SK-N-DZ (cell line): ENCODE measurements at regions not wholly inside any gene's neighbourhood (a gene's known extent, or its start where the extent isn't known, plus 50 kb on each side); places are given as distances from the start of the nearest gene placed in this dataset.

ENCODE experiments used
- DNase-seq: peaks from one replicate; pipeline ENCODE4 v3.0.0-alpha.2; 2015; ENCODE audit warnings: low spot score

DNA sequence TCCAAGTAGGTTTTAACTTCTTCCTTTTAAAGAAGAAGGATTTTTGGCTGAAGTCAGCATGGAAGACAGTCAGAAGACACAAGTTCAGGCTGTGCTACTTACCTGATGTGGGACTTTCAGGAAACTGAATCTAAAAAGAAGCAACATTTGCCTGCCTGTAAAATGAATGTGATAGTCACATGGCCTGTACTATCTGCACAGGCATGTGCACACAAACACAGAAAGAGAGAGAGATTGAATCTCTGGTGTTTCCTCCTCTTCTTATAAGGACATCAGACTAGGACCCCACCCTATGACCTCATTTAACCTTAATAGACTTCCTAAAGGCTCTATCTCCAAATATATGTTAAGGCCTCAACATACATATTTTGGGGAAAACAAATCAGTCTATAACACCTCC is 542.9 kb downstream of the PLPP3 start:
- no peak for DNase-seq

DNA sequence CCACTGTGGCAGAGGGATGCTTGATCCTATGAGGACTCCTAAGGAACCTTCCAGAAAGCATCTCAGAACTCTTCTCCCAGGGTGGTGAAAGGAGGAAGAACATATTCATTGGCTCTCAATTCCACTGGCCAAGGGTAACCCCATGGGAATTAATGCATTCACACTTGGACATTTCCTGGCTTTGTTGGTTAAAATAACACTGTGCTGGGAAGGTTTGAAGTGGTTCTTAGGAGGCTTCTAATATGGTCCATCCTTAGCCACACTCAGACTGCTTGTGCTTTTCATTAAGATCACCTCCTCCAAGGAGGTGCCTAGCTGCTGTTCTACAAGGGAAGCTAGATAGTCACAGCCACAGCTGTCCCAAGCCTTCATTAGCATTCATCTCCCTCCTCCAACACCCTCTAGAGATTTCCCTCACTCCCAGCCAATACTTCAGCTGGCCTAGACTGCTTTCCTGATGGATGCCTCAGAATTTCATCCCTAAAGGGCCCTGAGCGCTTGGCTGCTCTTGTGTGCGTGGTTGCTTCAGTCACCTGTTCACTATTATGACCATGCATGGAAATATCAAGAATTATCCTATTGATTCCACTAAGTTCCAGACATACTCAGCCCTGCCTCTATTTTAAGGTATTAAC is 544.4 kb downstream of the PLPP3 start:
- DNase-seq = no peak

GRCh38 chr1:56034222-56034621 is 545.1 kb downstream of the PLPP3 start:
- no peak for DNase-seq

DNA sequence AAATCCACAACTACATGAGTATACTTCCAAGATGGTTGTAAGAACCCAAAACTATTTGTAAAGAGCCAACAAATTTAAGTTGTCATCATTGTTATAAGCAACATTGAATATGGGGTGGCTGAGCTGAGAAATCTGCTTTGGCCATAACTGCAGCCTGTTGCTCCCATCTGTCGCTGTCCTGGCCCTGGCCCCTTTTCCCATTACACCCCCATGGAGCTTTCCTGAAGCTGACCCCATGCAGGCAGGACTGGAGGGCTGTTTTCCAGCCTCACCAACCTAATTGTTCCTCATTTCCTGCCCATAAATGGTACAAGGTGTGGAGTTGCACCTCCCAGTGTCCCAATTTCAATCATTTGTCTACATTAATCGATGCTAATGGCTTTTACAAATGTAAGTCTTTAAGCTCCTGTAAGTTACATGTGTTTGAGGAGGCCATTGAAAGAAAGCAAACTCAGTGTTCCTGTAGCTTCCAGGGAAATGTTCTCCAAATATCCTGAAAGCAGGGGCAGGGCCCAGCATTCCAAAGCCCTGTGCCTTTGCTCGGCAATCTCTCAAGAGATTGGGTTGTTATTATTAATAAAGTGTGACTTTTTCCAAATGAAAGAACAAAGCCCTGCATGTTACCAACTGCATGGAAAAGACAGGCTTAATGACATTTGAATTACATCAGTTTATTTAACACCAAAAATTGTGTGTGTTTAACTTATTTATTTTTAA is 545.9 kb downstream of the PLPP3 start:
- DNase-seq = no peak

DNA sequence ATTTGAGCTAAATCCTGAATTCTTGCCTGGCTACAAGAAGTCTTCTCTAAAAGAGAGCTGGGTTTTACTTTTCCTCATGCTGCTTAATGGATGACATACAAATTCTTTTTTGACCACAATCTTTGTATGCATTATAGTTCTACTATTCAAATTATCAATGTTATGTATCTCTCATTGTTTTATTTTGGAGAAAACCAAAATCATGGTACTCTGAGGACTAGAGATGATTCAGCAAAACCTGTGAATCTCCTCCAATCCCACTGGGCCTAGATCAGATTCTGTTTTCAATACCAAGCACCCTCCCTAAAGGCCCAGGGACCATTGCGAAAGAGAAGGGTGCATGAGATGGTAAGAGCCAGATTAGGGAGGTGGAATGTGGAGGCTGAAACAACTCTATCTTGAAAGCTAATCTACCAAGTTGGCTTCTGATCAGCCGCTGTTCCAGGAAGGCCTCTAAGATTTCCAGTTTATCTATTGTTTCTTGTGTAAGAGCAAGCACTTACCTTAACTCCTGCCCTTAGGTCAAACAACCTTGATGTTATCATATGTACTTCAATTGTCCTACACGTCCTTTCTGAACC is 547.2 kb downstream of the PLPP3 start:
- DNase-seq = no peak

DNA sequence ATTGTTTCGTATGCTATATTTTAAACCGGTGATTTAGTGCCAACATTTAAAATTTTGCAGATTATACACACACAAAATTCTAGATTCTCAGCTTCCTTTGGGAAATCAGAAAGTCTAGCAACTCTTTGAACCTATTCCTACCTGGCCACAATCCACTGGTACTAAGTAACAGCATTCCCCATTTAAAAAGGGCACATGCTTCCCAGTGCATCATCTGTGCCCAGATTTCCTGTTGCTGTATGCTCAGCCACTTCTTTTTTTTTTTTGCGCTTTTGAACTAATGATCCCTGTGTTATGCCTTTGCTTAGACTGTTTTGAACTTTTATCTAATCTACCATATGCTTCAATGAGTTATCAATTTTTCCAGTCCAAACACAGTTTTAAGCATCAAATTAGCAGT is 548.4 kb downstream of the PLPP3 start:
- DNase-seq = no peak

DNA sequence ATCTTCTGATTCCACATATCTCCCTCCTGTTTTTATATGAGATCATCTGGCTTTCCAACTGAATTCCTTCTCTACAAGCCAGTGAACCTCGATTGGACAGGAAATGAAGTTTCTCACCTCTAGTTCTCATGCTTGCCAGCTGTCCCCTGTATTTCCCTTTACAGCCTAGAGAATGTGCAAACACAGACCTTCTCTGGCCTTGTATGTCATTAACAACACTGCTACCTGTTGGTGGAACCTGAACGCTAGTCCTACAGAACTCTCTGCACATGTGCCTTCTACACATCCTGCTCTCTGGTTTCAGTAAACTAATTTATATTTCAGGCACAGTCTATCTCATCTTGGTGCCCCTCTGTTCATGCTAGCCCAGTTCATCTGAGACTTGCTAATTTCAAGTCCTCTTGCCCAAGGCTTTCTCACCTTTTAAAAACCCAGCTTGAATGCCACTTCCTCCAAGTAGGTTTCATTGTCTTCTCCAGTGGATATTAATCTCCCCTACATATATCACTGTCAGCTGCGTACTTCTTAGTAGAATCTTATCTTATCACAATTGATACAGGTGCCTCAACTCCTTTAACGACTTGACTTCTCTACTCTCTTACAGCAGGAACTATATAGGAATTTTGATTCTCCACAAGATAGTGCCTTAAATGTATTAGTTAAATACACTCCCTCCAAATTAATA is 549.9 kb downstream of the PLPP3 start:
- no peak for DNase-seq

- no peak for DNase-seq
These were observed 550.5 kb downstream of the PLPP3 start for GRCh38 chr1:56028911-56029310.

DNA sequence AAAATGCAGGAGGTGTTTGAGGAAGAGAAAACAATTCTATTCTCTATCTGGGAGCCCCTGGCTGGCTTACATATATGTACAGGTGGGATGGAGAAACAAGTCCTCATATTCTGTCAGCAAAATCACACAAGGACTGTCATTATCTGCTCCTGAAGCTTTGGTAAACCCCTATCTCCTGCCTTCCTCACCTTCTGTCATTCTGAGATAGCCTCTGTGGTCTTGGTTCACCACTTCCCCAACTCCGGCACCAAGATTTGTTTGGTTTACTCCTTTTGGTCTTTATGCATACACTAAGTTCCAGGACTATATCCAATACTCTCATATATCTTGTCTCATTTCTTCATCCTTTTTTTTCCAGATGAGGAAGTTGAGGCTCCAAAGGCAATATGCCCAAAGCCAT is 551.1 kb downstream of the PLPP3 start:
- no peak for DNase-seq

- DNase-seq = no peak
These were observed 553.4 kb downstream of the PLPP3 start for GRCh38 chr1:56025942-56026341.

GRCh38 chr1:56024155-56024554 is 555.2 kb downstream of the PLPP3 start:
- no peak for DNase-seq

DNA sequence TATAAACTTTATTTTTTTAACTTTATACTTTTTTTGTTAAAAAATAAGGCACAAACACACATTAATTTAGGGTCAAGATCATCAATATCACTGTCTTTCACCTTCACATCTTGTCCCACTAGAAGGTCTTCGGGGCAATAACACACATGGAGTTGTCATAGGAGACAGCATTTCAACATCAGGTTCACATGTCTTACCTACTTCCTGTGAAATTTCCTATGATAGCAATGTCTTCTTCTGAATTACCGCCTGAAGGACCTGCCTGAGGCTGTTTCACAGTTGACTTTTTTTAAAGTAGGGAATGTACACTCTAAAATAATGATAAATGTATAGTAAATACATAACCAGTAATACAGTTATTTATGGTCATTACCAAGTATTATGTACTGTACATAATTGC is 559.4 kb downstream of the PLPP3 start:
- no peak for DNase-seq

DNA sequence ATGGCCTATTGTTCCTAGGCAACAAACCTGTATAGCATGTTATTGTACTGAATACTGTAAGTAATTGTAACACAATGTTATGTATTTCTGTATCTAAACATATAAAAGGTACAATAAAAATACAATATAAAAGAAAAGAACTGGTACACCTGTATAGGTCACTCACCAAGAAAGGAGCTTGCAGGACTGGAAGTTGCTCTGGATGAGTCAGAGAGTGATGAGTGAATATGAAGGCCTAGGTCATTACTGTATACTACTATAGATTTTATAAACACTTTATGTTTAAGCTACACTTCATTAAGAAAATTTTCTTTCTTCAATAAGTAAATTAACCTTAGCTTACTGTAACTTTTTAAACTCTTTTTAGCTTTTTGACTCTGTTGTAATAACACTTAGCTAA is 559.9 kb downstream of the PLPP3 start:
- no peak for DNase-seq

- DNase-seq = no peak
These were observed 562.0 kb downstream of the PLPP3 start for GRCh38 chr1:56017336-56017735.

DNA sequence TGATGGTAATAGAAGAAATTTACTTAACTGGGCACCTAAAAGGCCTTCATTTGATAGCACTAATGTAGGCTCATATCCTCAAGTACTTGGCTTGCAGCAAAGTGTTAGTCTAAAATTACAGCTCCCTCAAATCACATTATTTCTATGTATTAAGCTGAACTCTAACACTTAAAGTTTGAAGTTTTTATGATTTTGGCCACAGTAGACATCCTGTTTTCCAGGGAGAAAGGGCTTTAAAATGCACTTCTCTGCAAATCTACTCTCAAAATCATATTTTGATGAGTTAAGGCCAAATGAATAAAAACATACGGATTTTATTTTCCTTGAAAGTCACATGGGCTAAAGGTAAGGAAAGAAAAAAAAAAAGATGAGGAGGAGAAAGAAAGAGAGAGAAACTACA is 575.5 kb downstream of the PLPP3 start:
- DNase-seq = no peak

- peak; percentile 13 for DNase-seq
These were observed 577.1 kb downstream of the PLPP3 start for GRCh38 chr1:56002231-56002630.

DNA sequence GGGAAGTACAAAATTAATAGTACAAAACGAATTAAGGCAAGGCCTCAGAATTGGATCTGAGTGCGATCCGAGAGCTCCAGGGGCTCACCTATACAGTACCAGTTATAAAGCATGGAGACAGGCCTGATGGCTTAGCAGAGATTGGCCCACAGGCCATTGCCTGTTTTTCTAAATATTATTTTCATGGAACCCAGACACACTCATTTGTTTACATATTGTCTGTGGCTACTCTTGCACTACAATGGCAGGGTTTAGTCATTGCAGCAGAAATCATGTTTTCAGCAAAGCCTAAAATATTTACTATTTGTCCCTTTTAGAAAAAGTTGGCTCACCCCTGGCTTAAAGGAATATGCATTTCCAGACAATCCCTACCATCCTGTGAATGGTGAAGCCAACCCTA is 578.9 kb downstream of the PLPP3 start:
- no peak for DNase-seq

- DNase-seq = no peak
These were observed 581.8 kb downstream of the PLPP3 start for GRCh38 chr1:55997536-55997935.

DNA sequence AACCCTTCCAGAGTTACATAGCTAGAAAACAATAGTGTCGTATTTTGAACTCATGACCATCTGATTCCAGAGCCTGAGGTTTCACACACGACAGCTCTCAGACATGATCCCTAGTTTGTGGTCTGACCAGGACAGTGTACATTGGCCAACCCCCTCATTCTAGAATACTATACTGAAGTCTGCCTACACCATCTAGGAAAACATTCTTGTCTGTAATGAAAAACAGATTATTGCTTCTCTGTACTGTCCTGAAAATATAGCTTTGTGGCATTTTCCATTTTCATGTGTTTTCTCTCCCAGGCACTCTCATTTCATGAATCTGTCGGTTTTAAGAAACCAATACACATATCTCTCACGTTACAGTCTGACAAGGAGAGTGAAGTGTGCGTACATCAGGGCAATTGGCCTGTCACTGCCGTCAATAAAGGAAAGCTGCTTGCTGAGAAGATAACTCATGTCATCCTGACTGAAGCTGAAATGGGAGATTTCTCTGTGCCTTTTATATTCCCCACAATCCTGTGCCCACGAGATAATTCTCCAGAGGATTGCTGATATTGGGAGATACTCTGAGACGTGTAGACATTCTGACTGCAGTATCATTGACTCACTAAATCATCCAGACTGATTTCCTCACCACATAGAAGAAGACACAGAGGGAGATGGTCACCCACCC is 585.6 kb downstream of the PLPP3 start:
- no peak for DNase-seq

DNA sequence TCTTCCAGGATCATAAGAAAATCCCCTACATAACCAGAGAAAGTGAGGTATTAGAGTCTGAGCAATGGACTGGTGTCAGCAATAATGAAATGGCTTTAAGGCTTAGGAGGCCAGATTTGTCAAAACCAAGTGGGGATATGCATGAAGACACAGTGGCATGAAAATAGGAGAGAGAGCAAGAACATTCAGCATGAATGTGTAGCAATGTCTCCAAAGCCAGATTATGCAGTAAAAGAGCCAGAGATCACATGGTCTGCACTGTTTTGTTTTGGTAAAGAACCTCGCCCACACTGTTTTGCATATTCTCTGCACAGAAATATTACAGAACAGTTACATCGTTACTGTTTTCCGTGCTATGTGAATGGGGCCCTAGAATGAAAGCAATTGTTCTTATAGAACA is 589.4 kb downstream of the PLPP3 start:
- DNase-seq = no peak

GRCh38 chr1:55988963-55989452 is 590.4 kb downstream of the PLPP3 start:
- DNase-seq = no peak
